Activated CD4-positive, CD25-positive, alpha-beta regulatory T cell treated with anti-CD3 and anti-CD28 coated beads, Interleukin-2, amount 50 U/mL, for 24 hours (primary cell): ENCODE measurements at regions not wholly inside any gene's neighbourhood (a gene's known extent, or its start where the extent isn't known, plus 50 kb on each side); places are given as distances from the start of the nearest gene placed in this dataset.

Experiments
- ATAC-seq, 2 donors: fragments of 150-1000 bp; cut with Tn5 transposase; one replicate each; pipeline ENCODE4 v1.10.0; 2021; ENCODE audit warnings: mild to moderate bottlenecking in 1 of 2, moderate library complexity in 1 of 2

- ATAC-seq: no peak
These were observed 219.0 kb upstream of the ONECUT1 start for GRCh38 chr15:53009093-53009492.

- no peak for ATAC-seq
These were observed 210.3 kb upstream of the ONECUT1 start for GRCh38 chr15:53000409-53000808.

- ATAC-seq: no peak
These were observed 207.0 kb upstream of the ONECUT1 start for GRCh38 chr15:52997123-52997522.

- ATAC-seq: no peak
These were observed 204.2 kb upstream of the ONECUT1 start for GRCh38 chr15:52994290-52994689.

GRCh38 chr15:52984507-52984906 lies 194.4 kb upstream of the ONECUT1 start:
- ATAC-seq: no peak

- ATAC-seq: no peak
These were observed 190.3 kb upstream of the ONECUT1 start for GRCh38 chr15:52980446-52980845.

GRCh38 chr15:52976516-52977075 lies 186.5 kb upstream of the ONECUT1 start:
- ATAC-seq: no peak

GRCh38 chr15:52975941-52976449 lies 185.9 kb upstream of the ONECUT1 start:
- ATAC-seq: no peak

GRCh38 chr15:52963865-52964264 lies 173.7 kb upstream of the ONECUT1 start:
- ATAC-seq: no peak

- no peak for ATAC-seq
These were observed 170.1 kb upstream of the ONECUT1 start for GRCh38 chr15:52960283-52960682.

- no peak for ATAC-seq
These were observed 153.6 kb upstream of the ONECUT1 start for GRCh38 chr15:52943746-52944145.

- no peak for ATAC-seq
These were observed 146.4 kb upstream of the ONECUT1 start for GRCh38 chr15:52936489-52936888.

- ATAC-seq: no peak
These were observed 135.0 kb upstream of the ONECUT1 start for GRCh38 chr15:52925130-52925529.

- ATAC-seq: no peak
These were observed 134.5 kb upstream of the ONECUT1 start for GRCh38 chr15:52924630-52925029.

- ATAC-seq: no peak
These were observed 133.5 kb upstream of the ONECUT1 start for GRCh38 chr15:52923626-52924025.

GRCh38 chr15:52922871-52923270 lies 132.7 kb upstream of the ONECUT1 start:
- no peak for ATAC-seq

- no peak for ATAC-seq
These were observed 122.0 kb upstream of the ONECUT1 start for GRCh38 chr15:52912172-52912571.

- ATAC-seq: no peak
These were observed 103.2 kb upstream of the ONECUT1 start for GRCh38 chr15:52893338-52893737.

GRCh38 chr15:52879904-52880303 lies 89.8 kb upstream of the ONECUT1 start:
- no peak for ATAC-seq

GRCh38 chr15:52879145-52879544 lies 89.0 kb upstream of the ONECUT1 start:
- no peak for ATAC-seq

GRCh38 chr15:52876991-52877663 lies 87.0 kb upstream of the ONECUT1 start:
- no peak for ATAC-seq

- ATAC-seq: no peak
These were observed 82.1 kb upstream of the ONECUT1 start for GRCh38 chr15:52872036-52872818.

GRCh38 chr15:52870015-52870414 lies 79.9 kb upstream of the ONECUT1 start:
- no peak for ATAC-seq

- no peak for ATAC-seq
These were observed 76.6 kb upstream of the ONECUT1 start for GRCh38 chr15:52866698-52867097.
